Gastroesophageal sphincter (tissue), 3 donors: ENCODE measurements at regions not wholly inside any gene's neighbourhood (a gene's known extent, or its start where the extent isn't known, plus 50 kb on each side); places are given as distances from the start of the nearest gene placed in this dataset.

Experiments used
- POLR2A ChIP-seq, 2 donors: fragments of 450-650 bp; IDR thresholded peaks; one replicate each; pipeline ENCODE4 v1.6.1; 2017; ENCODE audit warnings: antibody characterized with exemption in 2 of 2, mild to moderate bottlenecking in 2 of 2, moderate library complexity in 1 of 2
- TF ChIP-seq, protein P1 (sequence below), 4 experiments: fragments of 200-600 bp in 2 of 4; fragments of 450-650 bp in 2 of 4; sonication (generic) in 1 of 4; IDR thresholded peaks; one replicate each; pipeline ENCODE4 v1.5.1; 2017 to 2019; ENCODE audit warnings: antibody characterized with exemption in 4 of 4, mild to moderate bottlenecking in 2 of 4, moderate library complexity in 2 of 4

DNA sequence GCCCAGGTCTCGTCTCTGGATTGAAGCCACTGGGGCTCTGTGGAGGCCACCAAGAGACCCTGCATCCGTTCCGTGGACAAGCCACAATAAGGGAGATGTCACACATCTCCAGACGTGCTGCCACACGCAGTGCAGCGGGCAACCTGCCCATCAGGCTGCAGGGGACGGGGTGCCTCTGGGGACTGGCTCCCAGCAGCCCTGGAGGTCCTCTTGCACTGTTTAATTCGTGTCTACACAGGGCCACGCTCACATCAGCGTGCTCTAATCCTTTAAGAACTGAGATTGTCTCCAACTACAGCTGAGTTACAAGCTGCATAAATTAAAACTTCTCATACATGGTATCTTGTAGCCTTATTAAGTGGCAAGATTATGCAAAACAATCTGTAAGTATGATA is 1232.2 kb downstream of the BRD1 start:
- TF ChIP-seq POLR2A (IDR thresholded peaks at IDR 0.05): no peak
- TF ChIP-seq, protein P1, sequence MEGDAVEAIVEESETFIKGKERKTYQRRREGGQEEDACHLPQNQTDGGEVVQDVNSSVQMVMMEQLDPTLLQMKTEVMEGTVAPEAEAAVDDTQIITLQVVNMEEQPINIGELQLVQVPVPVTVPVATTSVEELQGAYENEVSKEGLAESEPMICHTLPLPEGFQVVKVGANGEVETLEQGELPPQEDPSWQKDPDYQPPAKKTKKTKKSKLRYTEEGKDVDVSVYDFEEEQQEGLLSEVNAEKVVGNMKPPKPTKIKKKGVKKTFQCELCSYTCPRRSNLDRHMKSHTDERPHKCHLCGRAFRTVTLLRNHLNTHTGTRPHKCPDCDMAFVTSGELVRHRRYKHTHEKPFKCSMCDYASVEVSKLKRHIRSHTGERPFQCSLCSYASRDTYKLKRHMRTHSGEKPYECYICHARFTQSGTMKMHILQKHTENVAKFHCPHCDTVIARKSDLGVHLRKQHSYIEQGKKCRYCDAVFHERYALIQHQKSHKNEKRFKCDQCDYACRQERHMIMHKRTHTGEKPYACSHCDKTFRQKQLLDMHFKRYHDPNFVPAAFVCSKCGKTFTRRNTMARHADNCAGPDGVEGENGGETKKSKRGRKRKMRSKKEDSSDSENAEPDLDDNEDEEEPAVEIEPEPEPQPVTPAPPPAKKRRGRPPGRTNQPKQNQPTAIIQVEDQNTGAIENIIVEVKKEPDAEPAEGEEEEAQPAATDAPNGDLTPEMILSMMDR (IDR thresholded peaks at IDR 0.05): no peak
